ENCODE measurements at regions not wholly inside any gene's neighbourhood (a gene's known extent, or its start where the extent isn't known, plus 50 kb on each side); places are given as distances from the start of the nearest gene placed in this dataset.

DNA sequence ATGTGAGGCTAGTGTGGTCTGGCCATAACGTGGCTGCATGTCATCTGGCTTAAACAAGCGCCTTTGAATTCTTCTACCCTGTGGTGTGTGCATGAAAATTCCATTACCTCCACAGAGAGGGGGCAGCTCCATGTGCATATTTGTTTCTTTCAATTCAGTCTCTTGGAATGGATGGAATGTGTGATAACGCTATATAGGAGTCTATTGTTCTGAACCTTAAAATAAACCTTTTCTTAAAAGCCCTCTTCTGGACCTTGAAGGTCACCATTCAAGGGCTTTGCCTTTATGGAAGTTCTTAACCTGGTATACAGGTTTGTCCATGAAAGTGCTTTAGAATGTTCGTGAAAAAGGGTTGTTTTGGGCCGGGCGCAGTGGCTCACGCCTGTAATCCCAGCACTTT, 118.2 kb upstream of the ADGRL2 start:
- TF ChIP-seq CTCF (IDR thresholded peaks at IDR 0.05): no peak
- TF ChIP-seq POLR2A (IDR thresholded peaks at IDR 0.05): no peak
